Endothelial cell of umbilical vein (primary cell): ENCODE measurements at regions not wholly inside any gene's neighbourhood (a gene's known extent, or its start where the extent isn't known, plus 50 kb on each side); places are given as distances from the start of the nearest gene placed in this dataset.

ENCODE experiments used
- BruUV-seq: library from RNA; stranded (reverse); fragments of 400-500 nt; replicated peaks from 2 replicates; lab custom pipeline; 2021; lab: Mats Ljungman, UMichigan
- CTCF ChIA-PET: fragments of 300-600, 350-600 bp; sonication (Branson Sonifier 250); formaldehyde crosslinking; loops from one replicate; lab custom pipeline; 2021; ENCODE audit warnings: antibody characterized with exemption, inconsistent platforms; lab: Charles Lee
- POLR2A ChIA-PET: fragments of 300-600, 350-600 bp; sonication (Branson Sonifier 250); formaldehyde crosslinking; loops from one replicate; lab custom pipeline; 2021; ENCODE audit warnings: antibody characterized with exemption, inconsistent platforms; lab: Charles Lee
- DNase-seq: peaks from one replicate; pipeline ENCODE4 v3.0.0-alpha.2; 2011; ENCODE audit warnings: low read depth, low spot score
- FAIRE-seq: peaks from 2 replicates; lab custom pipeline; 2011; peaks lifted over from hg19 to GRCh38; lab: Jason Lieb, UNC
- H2AFZ ChIP-seq: 2 replicates; pipeline ENCODE4 v1.6.0; 2012; ENCODE audit warnings: low read depth, low read length, control low read depth, inconsistent platforms
- H3K27ac ChIP-seq: 2 replicates; pipeline ENCODE4 v1.5.1; 2011; ENCODE audit warnings: low read depth, mild to moderate bottlenecking, control low read depth, low read length, moderate library complexity; ENCODE audit not compliant: insufficient read depth
- H3K27me3 ChIP-seq, 2 experiments: 2 replicates each; pipeline versions ENCODE4 v1.6.0 to v1.6.1; 2011; ENCODE audit warnings: low read length in 2 of 2, mixed read lengths in 1 of 2; ENCODE audit not compliant: control insufficient read depth in 2 of 2, insufficient read depth in 2 of 2
- H3K36me3 ChIP-seq, 2 experiments: 2 replicates in 1 of 2; 3 replicates in 1 of 2; pipeline ENCODE4 v1.5.1; 2011; ENCODE audit warnings: low read length in 2 of 2, mild to moderate bottlenecking in 1 of 2, moderate library complexity in 1 of 2; ENCODE audit not compliant: control insufficient read depth in 2 of 2, insufficient read depth in 2 of 2; ENCODE audit errors: extremely low read depth in 1 of 2
- H3K4me1 ChIP-seq: 3 replicates; pipeline ENCODE4 v1.5.1; 2011; ENCODE audit warnings: mild to moderate bottlenecking, low read length; ENCODE audit not compliant: control insufficient read depth, insufficient read depth; ENCODE audit errors: extremely low read depth
- H3K4me2 ChIP-seq: 2 replicates; pipeline ENCODE4 v1.6.1; 2011; ENCODE audit warnings: low read length, control low read depth, mixed read lengths; ENCODE audit not compliant: insufficient read depth
- H3K4me3 ChIP-seq, 3 experiments: fragments of 200-600 bp in 1 of 3; sonication (generic), shearing (Covaris generic) in 1 of 3; replicated peaks in 1 of 3; 2 replicates each; pipeline ENCODE4 v1.5.1; 2011 to 2016; ENCODE audit warnings: control low read depth in 3 of 3, low read length in 3 of 3, mild to moderate bottlenecking in 2 of 3, inconsistent platforms in 1 of 3, low read depth in 1 of 3, moderate library complexity in 1 of 3; ENCODE audit not compliant: insufficient read depth in 1 of 3
- H3K79me2 ChIP-seq: 2 replicates; pipeline ENCODE4 v1.6.0; 2012; ENCODE audit warnings: low read length, inconsistent platforms; ENCODE audit not compliant: control insufficient read depth, insufficient read depth
- H3K9ac ChIP-seq: replicated peaks from 2 replicates; pipeline ENCODE3; 2011; ENCODE audit warnings: low read length, control low read depth; ENCODE audit not compliant: insufficient read depth; ENCODE audit errors: extremely low read depth
- H3K9me1 ChIP-seq: replicated peaks from 3 replicates; pipeline ENCODE4 v1.6.0; 2011; ENCODE audit warnings: mild to moderate bottlenecking, low read length; ENCODE audit not compliant: control insufficient read depth, insufficient read depth; ENCODE audit errors: extremely low read depth
- H3K9me3 ChIP-seq: replicated peaks from 2 replicates; pipeline ENCODE4 v1.5.1; 2012; ENCODE audit warnings: low read length, inconsistent platforms; ENCODE audit not compliant: control insufficient read depth, insufficient read depth
- H4K20me1 ChIP-seq: replicated peaks from 2 replicates; pipeline ENCODE3; 2011; ENCODE audit warnings: mild to moderate bottlenecking, low read length; ENCODE audit not compliant: control insufficient read depth, insufficient read depth; ENCODE audit errors: extremely low read depth
- EZH2 ChIP-seq: IDR thresholded peaks from 2 replicates; pipeline ENCODE4 v1.6.1; 2012; ENCODE audit warnings: borderline replicate concordance, low read depth, mild to moderate bottlenecking, moderate library complexity, low read length, inconsistent platforms; ENCODE audit not compliant: severe bottlenecking
- FOS ChIP-seq: IDR thresholded peaks from 2 replicates; pipeline ENCODE4 v1.6.1; 2011; ENCODE audit warnings: mild to moderate bottlenecking, low read length, moderate library complexity, borderline replicate concordance; ENCODE audit not compliant: insufficient read depth
- GATA2 ChIP-seq: IDR thresholded peaks from 2 replicates; pipeline ENCODE4 v1.7.0; 2011; ENCODE audit warnings: low read depth, mild to moderate bottlenecking, moderate library complexity, mixed read lengths, low read length; ENCODE audit not compliant: insufficient read length, insufficient read depth
- JUN ChIP-seq: IDR thresholded peaks from 2 replicates; pipeline ENCODE4 v1.6.1; 2011; ENCODE audit warnings: borderline replicate concordance, low read depth; ENCODE audit not compliant: insufficient read length, insufficient read depth
- MAX ChIP-seq: IDR thresholded peaks from 2 replicates; pipeline ENCODE4 v1.6.1; 2011; ENCODE audit not compliant: insufficient read depth, insufficient read length
- MYC ChIP-seq: IDR thresholded peaks from one replicate; pipeline ENCODE4 v1.6.1; 2011; ENCODE audit warnings: mild to moderate bottlenecking, low read depth, low read length
- POLR2A ChIP-seq: IDR thresholded peaks from 2 replicates; pipeline ENCODE4 v1.6.1; 2012; ENCODE audit warnings: low read depth, mild to moderate bottlenecking, control low read depth, low read length
- POLR2AphosphoS5 ChIP-seq: IDR thresholded peaks from 2 replicates; pipeline ENCODE4 v1.6.1; 2012; ENCODE audit warnings: low read depth, mild to moderate bottlenecking, control low read depth, low read length, moderate library complexity; ENCODE audit not compliant: insufficient read depth
- dilution Hi-C: fragments of 300-500 bp; cut with MboI; formaldehyde crosslinking; loops from one replicate; pipeline ENCODE4 v1.15.0; 2019; ENCODE audit warnings: low sequenced_read_pairs; ENCODE audit not compliant: extremely low pct_ligation_motif_present
- intact Hi-C: fragments of 100-400 bp; cut with micrococcal nuclease; formaldehyde crosslinking; loops from one replicate; pipeline ENCODE4 v1.10.0; 2022
- TF ChIP-seq, protein P1 (sequence below), 2 donors: IDR thresholded peaks; 1 replicate in 1 of 2; 2 replicates in 1 of 2; pipeline ENCODE4 v1.5.1; 2011; ENCODE audit warnings: low read length in 2 of 2, mild to moderate bottlenecking in 2 of 2, moderate library complexity in 2 of 2, control low read depth in 1 of 2, inconsistent platforms in 1 of 2, low read depth in 1 of 2; ENCODE audit not compliant: insufficient read depth in 1 of 2; ENCODE audit errors: extremely low read depth in 1 of 2

DNA sequence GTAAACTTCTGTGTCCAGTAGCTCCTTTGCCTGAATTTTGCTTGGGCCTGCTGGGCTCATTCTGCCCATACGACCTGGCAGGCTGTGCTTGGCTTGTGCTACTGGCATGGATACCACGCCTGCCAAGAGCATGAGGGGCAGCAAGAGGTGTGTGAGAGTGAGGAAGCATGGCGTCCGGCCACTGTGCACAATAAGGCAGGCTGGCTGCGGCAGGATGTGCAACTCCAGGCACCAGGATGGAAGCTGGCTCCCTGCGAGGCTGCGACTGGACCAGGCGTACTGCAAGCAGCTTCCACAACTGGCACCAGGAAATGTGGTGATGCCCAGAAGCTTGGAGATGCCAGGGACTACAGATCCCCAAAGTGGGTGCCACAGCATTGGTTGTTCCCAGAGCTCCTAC lies 709.3 kb downstream of the PCDH18 start:
- Histone ChIP-seq H3K9me3 (no peaks in the 10 kb centered on the region), H3K27me3 (no peaks in the 10 kb centered on the region), H3K4me3 (no peak overlapping the region), H3K4me2 (no peak overlapping the region), H4K20me1 (no peaks in the 10 kb centered on the region), H3K9ac (no peak overlapping the region), H3K79me2 (no peaks in the 10 kb centered on the region), H2AFZ (no peak overlapping the region), H3K9me1 (no peaks in the 10 kb centered on the region), H3K36me3 (no peaks in the 10 kb centered on the region), H3K27ac (no peak overlapping the region), H3K4me1 (peaks cover 6% of the 10 kb centered on the region)
- FAIRE-seq (no peak), DNase-seq (no peak)
- BruUV-seq: no TSS peak
- POLR2A ChIA-PET: no interaction called here
- TF ChIP-seq JUN: no peak
- no peak for TF ChIP-seq GATA2
- no peak for TF ChIP-seq POLR2AphosphoS5
- TF ChIP-seq EZH2: no peak
- no peak for TF ChIP-seq POLR2A
- TF ChIP-seq MYC: no peak
- TF ChIP-seq, protein P1, sequence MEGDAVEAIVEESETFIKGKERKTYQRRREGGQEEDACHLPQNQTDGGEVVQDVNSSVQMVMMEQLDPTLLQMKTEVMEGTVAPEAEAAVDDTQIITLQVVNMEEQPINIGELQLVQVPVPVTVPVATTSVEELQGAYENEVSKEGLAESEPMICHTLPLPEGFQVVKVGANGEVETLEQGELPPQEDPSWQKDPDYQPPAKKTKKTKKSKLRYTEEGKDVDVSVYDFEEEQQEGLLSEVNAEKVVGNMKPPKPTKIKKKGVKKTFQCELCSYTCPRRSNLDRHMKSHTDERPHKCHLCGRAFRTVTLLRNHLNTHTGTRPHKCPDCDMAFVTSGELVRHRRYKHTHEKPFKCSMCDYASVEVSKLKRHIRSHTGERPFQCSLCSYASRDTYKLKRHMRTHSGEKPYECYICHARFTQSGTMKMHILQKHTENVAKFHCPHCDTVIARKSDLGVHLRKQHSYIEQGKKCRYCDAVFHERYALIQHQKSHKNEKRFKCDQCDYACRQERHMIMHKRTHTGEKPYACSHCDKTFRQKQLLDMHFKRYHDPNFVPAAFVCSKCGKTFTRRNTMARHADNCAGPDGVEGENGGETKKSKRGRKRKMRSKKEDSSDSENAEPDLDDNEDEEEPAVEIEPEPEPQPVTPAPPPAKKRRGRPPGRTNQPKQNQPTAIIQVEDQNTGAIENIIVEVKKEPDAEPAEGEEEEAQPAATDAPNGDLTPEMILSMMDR (IDR thresholded peaks at IDR 0.05; ENCODE audit: extremely low read depth in 1 of 2, insufficient read depth in 1 of 2, low read depth in 1 of 2, low read length in 2 of 2): no peak
- TF ChIP-seq MAX: no peak
- no peak for TF ChIP-seq FOS
- CTCF ChIA-PET: interaction anchor here (1.4 kb wide), 1 partner anchor 41 kb away, joined by 4 read pairs; no protein-coding TSS in a partner anchor
- dilution Hi-C loops: no loop called here
- intact Hi-C loops: no loop called here
